NCI-H69 (cell line): ENCODE measurements at regions not wholly inside any gene's neighbourhood (a gene's known extent, or its start where the extent isn't known, plus 50 kb on each side); places are given as distances from the start of the nearest gene placed in this dataset.

Experiments used
- DNase-seq: peaks from one replicate; lab custom pipeline; 2025; lab: John Stamatoyannopoulos, UW

GRCh38 chr20:60510356-60510755 is 552.1 kb downstream of the CDH26 start:
- DNase-seq = no peak

GRCh38 chr20:60512443-60512842 is 554.2 kb downstream of the CDH26 start:
- peak; percentile 4 for DNase-seq

GRCh38 chr20:60513141-60513540 is 554.9 kb downstream of the CDH26 start:
- no peak for DNase-seq

- DNase-seq = no peak
Measured at GRCh38 chr20:60516442-60516841, 558.2 kb downstream of the CDH26 start.

GRCh38 chr20:60518022-60518421 is 559.8 kb downstream of the CDH26 start:
- DNase-seq = no peak

GRCh38 chr20:60525397-60525796 is 567.2 kb downstream of the CDH26 start:
- DNase-seq = no peak

- no peak for DNase-seq
Measured at GRCh38 chr20:60527656-60528055, 569.4 kb downstream of the CDH26 start.

- DNase-seq = no peak
Measured at GRCh38 chr20:60528141-60528540, 569.9 kb downstream of the CDH26 start.

- DNase-seq = no peak
Measured at GRCh38 chr20:60529149-60529548, 570.9 kb downstream of the CDH26 start.

GRCh38 chr20:60535211-60535610 is 577.0 kb downstream of the CDH26 start:
- DNase-seq = peak; percentile 58

GRCh38 chr20:60540591-60540990 is 582.4 kb downstream of the CDH26 start:
- DNase-seq = peak; percentile 70

- DNase-seq = peak; percentile 10
Measured at GRCh38 chr20:60541991-60542390, 583.8 kb downstream of the CDH26 start.

- no peak for DNase-seq
Measured at GRCh38 chr20:60543598-60543997, 585.4 kb downstream of the CDH26 start.

GRCh38 chr20:60553095-60553494 is 594.9 kb downstream of the CDH26 start:
- DNase-seq = no peak

- DNase-seq = no peak
Measured at GRCh38 chr20:60558486-60558885, 600.3 kb downstream of the CDH26 start.

GRCh38 chr20:60559462-60559861 is 601.2 kb downstream of the CDH26 start:
- DNase-seq = peak; percentile 22

- no peak for DNase-seq
Measured at GRCh38 chr20:60561052-60561451, 602.8 kb downstream of the CDH26 start.

GRCh38 chr20:60565083-60565482 is 606.9 kb downstream of the CDH26 start:
- peak; percentile 24 for DNase-seq

- DNase-seq = no peak
Measured at GRCh38 chr20:60565551-60565950, 607.3 kb downstream of the CDH26 start.

GRCh38 chr20:60569116-60569515 is 610.9 kb downstream of the CDH26 start:
- DNase-seq = no peak

- peak; percentile 85 for DNase-seq
Measured at GRCh38 chr20:60570481-60571277, 612.5 kb downstream of the CDH26 start.

GRCh38 chr20:60573003-60573680 is 614.9 kb downstream of the CDH26 start:
- peak; percentile 66 for DNase-seq

GRCh38 chr20:60576236-60576635 is 618.0 kb downstream of the CDH26 start:
- no peak for DNase-seq
